Central memory CD4-positive, alpha-beta T cell (primary cell): ENCODE measurements at regions not wholly inside any gene's neighbourhood (a gene's known extent, or its start where the extent isn't known, plus 50 kb on each side); places are given as distances from the start of the nearest gene placed in this dataset.
"Not testable (repeated sequence)": the region's sequence is repeated elsewhere in the genome, so short reads cannot be mapped to it uniquely, and the experiment has no call there.

Experiments
- DNase-seq: peaks from one replicate; pipeline ENCODE4 v3.0.0; 2022

DNA sequence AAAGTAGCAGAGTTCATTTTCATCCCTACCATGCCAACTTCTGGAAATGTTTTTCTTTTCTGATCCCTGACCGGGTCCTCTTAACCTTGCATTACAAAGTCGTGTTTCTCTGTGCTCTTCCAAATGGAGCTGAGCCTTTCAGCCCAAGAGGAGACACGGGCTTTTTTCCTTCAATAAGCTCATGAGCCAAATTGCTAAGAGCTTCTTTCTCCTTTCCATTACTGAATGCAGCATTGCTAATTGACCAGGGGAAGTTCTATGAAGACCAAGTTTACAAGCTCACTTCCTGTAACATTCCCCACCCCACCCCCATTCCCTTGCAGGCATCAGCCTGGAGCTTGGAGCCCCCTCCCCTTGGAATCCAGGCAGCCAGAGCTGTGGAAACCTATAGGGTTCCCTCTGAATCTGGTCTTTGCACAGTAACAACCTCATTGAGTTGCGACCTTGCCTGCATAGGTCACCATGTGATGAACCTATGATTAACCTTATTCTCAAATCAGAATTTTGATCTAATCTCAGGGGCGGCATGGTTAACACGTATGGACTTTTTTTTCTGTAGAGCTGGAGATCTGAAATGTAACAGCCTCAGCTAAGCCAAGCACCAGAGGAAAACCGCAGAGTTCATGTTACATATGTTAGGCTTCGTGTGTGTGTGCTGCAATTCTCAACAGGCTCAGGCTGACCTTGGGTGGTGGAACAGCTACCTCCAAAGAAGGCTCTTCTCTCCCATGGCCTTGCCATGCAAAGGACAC is 395.7 kb upstream of the ZNF462 start:
- DNase-seq = no peak

DNA sequence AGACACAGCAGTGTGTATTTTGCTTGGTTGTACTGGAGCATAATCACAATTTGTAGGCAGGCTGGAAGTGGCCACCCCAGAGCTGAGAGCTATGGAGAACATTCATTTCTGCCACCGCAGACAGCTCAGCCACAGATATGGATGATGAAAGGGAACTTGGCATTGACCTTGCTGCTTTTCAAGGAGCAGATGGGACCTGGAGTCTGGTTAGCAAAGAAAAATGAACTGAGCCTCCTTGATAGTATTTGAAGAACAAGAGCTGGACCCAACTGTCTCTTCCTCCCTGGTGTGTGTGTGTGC is 395.2 kb upstream of the ZNF462 start:
- DNase-seq = no peak

DNA sequence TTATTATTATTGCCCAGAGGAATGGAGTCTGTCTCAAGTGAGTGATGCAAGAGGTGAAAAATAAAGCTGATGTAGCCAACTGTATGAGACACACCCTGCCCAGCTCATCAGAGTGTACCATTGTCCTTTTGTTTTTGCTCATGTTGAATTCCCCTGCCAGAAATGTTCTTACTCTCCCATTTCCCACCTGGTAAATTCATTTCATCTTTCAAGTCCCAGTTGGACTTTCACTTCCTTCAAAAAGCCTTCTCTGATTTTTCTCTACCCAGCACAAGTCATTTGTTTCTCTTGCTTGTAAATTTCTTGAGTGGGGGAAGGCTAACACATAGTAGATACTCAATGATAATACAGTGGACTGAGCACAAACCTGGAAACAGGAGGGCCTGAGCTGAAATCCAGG is 394.5 kb upstream of the ZNF462 start:
- DNase-seq = no peak

DNA sequence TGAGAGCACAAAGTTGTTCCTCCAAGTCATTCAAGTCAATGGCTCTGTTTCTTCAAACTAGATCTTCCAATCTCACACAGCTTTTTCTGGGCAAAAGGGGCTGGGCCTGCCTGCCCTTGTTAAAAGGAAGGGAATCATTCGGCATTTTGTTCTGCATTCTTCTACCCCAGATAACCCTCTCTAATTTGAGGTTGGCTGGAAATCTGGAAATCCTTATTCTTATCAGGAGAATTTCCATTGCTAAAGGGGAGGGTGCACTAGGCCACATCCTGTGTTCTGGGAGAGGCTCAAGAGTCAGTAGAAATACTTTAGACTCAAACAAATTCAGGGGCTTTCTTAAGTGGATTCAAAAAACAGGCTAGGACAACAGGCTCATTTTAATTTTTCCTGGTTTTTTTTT is 384.7 kb upstream of the ZNF462 start:
- DNase-seq = no peak

DNA sequence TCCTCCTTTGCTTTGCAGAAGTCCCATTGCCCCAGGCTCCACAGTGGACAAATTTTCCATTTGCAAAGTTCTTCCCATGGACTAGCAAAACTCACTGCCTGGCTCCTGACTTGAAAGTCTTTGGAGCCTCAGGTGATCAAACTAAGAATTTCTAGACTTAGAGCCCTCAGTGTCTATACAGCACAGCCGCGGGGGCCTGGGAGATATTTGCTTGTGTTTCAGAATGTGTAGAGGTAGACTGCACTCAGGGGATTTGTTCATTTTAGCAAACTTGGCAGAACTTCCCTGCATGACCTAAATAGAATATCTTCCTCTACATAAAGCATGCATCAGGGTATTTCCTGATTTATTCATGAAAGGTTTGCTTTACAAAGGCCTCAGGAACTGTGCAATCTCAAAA is 384.2 kb upstream of the ZNF462 start:
- no peak for DNase-seq

DNA sequence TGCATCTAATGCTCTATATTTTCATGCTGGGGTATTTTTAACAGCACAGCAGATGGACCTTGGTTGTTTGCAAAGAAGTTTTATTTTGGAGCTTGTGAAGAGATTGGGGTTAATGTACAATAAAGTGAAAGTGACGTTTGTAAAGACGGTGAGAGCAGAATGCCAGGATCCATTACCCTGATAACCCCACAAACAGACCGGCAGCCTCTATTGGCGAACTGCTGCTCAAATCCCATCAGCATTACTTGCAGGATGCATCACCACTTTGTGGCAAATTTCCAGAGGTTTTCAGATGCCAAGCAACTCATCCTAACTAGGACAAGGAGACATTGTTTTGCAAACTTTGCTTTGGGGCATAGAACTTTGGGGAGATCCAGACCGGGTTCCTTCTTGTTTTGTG is 383.3 kb upstream of the ZNF462 start:
- no peak for DNase-seq

DNA sequence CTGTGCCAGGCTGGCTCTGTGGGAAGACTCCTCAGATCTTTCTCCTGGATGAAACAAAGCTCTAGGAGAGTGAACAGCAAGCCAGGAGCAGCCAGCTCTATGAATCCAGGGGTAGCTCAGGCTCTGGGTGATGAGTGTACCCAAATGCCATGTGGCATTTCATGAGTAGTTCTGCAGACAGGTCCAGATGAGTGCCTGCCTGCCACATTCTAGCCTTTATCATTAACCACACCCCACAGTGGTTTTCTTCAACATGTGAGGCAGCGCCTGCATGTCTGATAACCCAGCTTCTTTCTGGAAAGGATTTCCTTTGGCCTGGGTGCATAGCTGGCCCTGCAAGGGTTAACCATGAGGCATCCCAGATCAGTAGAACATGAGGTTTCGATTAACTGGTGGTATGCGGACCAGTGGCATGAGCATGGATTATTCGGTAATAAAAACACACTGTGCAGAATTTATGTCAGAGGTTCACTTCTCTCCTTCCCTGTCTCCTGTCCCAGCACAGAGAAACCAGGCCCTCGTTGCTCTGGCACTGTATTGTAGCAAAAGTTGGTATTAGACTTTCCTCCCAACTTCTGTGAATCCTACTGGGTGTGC is 381.9 kb upstream of the ZNF462 start:
- no peak for DNase-seq

DNA sequence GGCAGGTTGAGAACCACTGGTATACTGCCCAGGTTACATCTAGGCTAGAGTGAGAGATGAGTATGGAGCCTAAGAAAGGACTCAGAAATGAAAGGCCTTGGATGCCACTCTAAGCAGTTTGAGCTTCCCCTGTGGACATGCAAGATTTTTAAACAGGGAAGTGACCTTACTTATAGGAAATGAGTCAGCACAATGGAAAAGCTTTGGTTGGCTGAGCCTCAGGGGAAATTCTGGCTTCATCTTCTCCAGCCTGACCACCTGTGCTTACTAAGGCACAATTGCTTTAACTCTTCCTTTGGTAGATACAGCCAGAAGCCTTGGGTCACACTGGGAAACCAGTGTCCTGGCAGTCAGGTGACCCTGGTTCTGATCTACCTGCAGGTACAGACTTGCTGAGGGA is 380.2 kb upstream of the ZNF462 start:
- DNase-seq = no peak

DNA sequence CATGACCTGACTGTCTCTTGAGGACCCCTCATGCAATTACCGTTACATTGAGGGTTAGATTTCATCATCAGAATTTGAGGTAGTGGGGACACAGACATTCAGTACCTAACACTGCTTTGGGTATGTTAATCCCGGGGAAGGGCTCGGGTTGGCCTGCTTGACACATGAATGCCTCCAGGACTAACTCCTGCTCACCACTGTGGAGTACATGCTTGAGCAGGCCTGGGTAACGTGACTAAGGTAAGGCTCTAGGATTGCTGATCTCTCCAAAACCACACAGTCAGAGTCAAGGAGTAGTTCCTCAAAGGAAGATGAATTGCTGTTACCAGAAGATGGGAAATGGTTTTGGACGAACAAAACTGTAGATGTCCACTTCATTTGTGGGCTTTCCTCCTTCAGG is 376.3 kb upstream of the ZNF462 start:
- DNase-seq = no peak

DNA sequence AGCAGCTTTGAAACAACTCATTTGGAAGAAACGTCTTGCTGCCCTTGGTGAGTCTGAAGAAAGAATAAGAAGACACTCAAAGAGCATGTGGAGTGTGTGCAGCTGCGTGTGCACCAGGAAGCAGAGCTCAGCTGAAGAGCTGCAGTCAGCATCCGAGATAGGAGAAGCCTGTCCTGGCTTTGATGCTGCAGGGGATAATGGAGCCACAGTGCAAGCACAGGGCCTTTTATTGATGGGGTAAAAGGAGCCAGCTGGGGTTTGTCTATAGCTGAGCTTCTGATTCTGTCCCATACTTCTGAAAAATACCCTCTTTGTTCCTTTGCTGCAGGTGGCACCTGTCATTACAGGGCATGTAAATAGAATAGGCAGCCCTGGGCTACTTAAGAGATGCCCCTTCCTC is 375.7 kb upstream of the ZNF462 start:
- no peak for DNase-seq

DNA sequence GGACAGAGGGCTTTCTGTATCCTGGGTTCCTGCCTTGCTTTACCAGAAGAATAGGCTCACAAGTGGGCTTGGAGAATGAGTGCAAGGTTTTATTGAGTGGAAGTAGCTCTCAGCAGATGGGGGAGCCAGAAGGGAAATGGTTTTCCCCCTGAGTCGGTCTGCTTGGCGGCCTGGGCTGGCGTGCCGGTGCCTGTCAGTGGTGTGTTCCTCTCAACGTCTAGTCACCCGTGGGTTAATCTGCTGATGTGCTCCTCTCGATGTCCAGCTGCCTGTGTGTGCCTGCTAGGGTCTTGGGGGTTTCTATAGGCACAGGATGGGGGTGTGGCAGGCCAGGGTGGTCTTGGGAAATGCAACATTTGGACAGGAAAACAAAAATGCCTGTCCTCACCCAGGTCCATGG is 370.8 kb upstream of the ZNF462 start:
- not testable (repeated sequence) for DNase-seq

DNA sequence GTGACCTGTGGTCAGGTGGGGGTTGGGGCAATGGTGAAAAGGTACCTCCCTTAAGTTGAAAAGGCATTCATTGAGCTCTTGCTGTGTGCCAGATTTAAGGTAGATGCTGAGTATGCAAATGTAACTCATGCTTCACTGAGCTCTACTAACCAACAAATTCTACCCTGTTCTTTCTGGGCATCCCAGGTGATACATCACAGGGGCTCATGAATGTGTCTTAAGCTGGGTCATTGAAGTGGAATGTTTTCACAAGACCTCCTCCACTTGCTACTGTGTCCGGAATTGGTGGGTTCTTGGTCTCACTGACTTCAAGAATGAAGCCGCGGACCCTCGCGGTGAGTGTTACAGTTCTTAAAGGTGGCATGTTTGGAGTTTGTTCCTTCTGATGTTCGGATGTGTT is 362.8 kb upstream of the ZNF462 start:
- DNase-seq = no peak

DNA sequence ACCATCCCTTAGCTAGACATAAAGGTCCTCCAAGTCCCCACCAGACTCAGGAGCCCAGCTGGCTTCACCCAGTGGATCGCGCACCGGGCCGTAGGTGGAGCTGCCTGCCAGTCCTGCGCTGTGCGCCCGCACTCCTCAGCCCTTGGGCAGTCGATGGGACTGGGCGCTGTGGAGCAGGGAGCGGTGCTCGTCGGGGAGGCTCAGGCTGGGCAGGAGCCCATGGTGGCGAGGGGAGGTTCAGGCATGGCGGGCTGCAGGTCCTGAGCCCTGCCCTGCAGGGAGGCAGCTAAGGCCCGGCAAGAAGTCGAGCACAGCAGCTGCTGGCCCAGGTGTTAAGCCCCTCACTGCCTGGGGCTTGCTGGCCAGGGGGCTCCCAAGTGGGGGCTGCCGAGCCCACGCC is 361.8 kb upstream of the ZNF462 start:
- DNase-seq = not testable (repeated sequence)

DNA sequence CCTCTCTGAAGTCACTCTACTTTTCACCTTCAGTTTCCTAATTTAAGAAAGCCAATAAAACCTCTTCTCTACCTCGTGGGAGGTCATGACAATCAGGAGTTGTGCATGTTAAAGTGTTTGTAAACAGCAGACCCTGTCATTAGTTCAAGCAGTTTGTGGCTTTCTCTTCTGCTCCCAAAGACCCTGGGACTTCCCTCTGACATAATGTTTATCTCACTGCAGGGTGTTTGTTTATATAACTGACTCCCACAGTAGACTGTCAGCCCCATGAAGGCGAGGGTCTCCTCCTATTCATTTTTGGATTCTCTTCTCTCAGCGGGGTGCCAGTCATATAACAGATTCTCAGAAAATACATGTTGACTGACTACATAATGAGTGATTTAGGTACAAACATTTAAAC is 360.0 kb upstream of the ZNF462 start:
- no peak for DNase-seq

DNA sequence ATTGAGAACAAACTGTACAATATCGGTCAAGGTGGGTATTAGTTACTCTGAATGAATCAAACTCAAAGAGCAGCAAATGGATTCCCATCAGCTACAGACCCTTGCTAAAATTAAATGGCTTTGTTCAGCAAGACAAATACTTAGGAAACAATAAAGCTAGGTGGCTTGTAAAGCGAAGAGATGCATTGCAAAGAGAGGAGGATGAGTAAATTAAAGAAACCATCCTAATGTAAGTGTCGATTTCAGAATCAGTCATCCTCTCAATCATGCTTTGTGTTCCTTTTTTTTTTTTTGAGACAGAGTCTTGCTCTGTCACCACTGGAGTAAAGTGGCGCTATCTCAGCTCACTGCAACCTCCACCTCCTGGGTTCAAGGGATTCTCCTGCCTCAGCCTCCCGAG is 359.2 kb upstream of the ZNF462 start:
- DNase-seq = no peak

DNA sequence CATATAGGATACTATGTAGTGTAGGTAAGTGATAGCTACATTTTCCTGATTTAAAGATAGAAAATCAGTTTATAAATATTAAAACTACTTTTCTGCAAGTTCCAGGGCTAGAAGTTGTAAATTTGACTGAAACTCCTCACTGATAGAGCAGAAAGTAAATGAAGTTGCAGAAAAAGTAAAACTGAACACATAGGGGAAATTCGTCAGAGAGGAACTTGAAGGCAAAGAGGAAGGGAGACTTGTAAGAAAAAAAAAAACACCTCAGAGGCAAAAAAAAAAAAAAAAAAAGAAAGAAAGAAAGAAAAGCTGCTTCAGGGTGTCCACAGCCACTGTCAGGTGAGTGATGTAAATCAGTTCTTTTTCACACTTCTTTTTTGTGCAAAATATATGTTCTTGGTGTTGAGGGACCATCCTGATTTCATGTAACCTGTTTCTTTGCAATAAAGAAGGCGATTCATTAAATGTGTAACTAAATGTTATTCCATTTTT is 336.2 kb upstream of the ZNF462 start:
- DNase-seq = no peak

DNA sequence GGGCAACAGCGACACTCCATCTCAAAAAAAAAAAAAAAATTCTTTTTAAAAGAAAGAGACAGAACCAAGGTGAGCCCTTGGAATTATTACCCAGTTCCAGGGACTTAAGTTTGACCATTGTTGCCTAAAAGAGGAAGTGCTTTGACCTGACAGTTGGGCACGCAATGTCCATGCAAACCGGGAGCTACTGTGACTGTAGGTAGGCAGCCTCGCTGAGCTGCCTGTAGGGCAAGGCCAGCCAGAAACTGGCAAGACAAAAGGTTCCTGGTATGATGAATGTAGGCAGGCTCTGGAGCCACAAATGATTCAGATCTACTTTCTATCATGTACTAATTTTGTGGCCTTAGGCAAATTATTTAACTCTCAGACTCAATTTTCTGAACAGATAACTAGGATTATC is 334.8 kb upstream of the ZNF462 start:
- DNase-seq = no peak

DNA sequence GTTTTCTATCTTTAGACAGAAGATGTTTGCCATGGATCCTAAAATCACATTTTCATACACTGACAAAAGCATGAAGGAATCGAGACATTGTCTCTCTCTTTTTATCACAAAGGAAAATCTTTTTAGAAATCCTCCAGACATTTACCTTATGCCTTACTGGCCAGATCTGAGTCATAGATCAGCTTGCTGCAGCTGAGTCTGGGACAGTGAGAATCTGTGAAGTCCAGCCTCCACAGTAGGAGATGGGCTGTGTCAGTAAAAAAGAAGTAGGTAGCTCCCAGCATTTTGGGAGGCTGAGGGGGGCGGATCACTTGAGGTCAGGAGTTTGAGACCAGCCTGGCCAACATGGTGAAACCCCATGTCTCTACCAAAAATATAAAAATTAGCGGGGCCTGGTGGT is 333.4 kb upstream of the ZNF462 start:
- DNase-seq = no peak

DNA sequence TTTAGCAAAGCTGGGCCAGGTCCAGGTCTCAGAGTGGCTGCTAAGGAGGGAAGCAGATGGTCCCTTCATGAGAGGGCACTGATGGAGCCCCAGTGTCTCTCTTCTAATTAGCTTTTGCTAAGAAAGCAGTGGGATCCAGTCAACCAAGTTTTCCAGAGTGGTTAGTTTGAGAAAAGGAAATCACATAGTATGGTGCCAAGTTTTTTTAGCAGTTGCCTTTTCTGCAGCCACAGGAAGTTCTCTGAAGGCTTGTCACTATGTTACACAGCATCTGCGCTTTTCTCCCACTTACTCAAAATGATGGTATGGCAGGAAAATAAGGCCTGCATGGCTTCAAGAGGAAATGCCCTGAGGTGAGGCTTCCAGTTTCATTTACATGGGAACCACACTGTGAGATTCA is 331.5 kb upstream of the ZNF462 start:
- DNase-seq = no peak

DNA sequence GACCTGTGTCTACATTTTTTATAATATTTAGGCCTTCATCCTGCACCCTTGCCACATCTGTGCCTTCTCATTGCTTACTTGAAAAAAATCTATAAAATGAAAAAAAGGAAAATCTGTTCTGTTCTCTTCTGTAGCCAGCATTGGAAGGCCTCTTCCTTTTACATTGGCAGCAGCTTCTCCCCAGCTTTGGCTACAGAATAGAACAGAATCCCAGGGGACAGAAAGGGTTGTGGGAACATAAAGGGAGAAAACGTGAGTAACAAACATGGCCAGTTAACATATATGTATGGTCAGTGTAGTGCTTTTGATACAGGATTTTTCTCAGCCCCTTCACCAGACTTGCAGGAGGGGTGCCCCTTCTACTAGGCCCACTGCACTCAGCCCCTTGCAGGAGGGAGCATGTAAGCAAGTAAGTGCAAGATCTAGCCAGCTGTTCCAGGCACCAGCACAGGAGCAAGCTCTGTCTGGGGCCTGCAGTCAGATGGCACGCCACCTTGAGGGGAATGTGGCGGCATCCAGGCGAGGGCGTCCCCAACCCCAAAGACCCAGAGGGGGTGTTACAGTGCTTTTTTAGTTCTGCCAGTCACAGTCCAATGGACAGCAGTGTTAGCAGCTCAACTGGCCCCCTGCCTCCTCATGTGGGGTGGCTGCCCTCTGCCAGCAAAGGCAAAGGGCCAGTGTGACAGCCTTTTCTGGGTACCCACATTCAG is 330.5 kb upstream of the ZNF462 start:
- no peak for DNase-seq

DNA sequence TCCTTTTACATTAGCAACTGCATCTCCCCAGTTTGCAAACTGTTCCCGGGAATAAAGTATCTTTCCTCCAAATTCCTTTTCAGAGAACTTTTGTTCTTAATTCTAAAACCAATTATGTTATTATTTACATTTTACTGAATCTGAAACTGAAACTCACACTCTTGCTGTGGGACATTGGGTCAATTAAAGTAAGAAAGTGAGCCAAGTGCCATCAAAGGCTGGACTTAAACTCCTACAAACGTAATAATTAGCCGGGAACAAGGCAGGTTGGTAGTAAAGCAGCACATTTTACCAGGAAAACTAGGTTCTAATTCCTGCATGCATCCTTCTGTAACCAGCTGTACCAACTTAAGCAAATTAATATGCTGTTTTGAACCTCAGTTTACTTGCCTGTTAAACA is 328.2 kb upstream of the ZNF462 start:
- DNase-seq = no peak

DNA sequence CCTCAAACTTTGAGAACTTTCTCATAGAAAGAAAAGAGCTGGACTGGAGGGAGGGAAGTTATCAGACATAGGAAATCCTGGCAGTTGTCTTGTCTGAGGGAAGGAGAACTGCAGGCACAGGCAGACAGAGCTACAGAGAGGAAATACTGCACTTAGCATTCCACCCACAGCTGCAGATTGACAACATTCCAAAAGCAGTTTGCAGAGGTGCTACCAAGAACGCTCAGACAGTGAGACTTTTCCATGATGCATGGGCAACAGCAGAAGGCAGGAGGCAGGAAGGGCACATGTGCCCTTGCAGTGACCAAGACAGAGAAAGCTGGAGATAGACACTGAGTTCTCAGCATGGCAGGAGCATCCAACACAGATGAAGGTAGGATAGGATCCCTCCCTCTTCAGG is 327.5 kb upstream of the ZNF462 start:
- no peak for DNase-seq

DNA sequence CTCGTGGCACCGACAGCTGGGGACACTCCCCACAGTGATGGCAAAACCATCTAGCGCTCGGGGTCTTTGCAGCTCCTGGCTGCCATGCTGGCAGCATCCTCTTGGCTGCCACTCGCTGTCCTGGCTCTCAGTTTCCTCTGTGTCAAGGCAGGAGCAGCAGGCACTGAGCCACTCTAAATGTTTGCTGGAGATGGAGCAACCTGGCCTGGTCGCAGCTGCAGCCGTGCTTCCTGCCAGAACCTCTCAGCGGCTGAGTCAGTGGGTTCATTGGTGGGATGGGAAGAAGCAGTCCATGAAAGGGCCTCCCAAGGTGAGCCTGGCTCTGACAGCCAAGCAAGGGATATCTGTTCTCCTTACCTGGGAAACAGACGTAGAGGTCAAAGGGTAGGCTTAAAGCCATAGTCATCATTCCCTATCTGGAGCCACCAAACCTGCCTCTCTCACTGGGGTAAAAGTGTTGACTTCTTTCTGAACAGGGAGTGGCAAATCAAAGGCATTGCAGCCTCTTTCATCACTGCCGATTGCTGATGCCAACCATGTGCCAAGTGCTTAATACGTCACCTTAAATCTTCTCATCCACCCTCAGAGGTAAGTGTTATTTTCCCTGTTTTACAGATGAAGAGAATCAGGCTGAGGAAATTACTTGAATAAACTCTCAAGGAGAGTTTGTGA is 304.8 kb upstream of the ZNF462 start:
- no peak for DNase-seq

DNA sequence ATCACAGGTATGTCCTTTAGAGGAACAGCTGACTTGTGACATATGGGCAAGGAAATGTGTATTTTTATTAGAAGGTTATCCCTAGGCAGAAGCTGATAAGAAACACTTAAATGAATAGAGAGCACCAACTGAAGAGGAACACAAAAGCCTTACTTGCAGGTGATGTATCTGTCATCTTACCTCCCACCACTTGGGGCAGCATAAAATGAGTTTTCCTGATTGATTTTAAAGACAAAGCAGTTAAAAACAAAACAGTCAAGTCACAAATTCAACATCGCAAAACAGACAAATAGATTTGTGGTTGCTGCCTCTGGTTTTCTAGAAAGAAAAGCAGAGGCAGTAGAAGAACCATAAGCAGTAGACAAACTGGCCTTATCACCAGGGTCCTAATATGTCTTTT is 302.4 kb upstream of the ZNF462 start:
- DNase-seq = no peak
